ENCODE measurements at regions not wholly inside any gene's neighbourhood (a gene's known extent, or its start where the extent isn't known, plus 50 kb on each side); places are given as distances from the start of the nearest gene placed in this dataset.
"Not testable (repeated sequence)": the region's sequence is repeated elsewhere in the genome, so short reads cannot be mapped to it uniquely, and the experiment has no call there.

- DNase-seq = no peak
Measured at GRCh38 chr11:87866951-87867350, 308.3 kb downstream of the RAB38 start.

DNA sequence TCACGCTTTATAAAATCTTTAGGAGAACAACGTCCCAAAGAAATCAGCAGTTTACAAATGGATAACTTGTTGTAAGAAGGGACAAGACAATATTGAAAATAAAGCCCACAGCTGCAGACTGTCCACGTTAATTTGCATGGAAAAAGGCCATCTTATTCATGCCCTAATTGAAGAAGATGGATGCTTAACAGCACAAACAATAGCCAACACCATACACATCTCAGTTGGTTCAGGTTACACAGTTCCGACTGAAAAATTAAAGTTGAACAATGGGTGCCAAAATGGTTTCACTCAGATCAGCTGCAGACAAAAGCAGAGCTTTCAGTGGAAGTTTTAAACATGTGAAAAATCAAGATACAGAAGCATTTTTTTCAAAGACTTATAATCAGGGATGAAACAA lies 314.2 kb downstream of the RAB38 start:
- no peak for DNase-seq

DNA sequence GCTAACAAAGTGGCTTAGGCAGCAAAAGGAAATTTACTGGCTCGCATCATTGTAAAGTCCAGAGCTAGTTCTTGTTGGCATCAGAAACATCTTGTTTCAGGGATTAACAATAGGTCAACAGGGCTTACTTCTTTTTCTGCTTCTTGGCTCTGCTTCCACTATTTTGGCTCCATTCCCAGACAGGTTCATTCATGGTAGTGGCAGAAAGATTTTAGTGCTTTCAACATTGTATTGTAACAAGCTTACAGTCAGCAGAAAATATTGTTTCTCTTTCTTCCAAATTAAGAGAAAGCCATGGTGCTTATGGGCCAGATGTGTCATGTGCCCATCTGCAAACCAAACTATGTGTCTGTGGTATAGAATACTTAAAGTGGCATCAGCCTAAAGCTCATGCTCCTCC lies 315.6 kb downstream of the RAB38 start:
- DNase-seq = no peak

DNA sequence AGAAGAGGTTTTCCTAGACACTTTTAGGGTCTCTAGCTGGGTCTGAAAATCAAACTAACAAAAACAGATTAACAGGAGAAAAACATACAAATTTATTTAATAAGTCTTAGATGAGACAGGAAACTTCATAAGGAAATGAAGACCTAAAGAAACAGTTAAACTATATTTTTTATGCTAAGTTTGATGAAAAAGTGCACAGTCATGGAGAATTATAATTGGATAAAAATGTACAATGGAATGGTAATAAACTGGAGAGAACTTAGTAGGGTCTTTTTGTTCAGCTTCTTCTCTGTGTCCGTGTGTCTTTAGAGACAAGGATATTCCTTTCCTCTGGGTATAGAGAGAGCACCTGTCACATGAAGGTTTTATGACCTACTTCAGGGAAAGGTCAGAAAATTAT lies 323.4 kb downstream of the RAB38 start:
- no peak for DNase-seq

- no peak for DNase-seq
Measured at GRCh38 chr11:87851234-87851633, 324.0 kb downstream of the RAB38 start.

DNA sequence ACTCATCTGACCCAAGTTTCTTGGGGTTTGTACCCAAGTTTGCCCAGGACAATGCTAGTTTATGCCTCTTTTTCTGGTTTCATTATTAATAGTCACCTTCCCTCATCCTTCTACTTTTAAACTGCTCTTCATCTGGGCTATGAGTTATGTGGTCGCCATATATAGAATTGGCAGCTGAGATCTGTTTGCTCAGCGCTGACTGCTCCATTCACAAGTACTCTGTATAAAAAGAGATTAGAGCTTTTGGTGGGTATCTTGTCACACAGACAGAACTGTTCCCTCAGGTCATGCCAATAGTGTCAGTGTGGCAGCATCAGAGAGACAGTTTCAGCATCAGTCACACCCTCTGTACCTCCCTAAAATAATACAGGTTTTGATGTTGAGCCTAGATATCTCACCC lies 326.0 kb downstream of the RAB38 start:
- no peak for DNase-seq

DNA sequence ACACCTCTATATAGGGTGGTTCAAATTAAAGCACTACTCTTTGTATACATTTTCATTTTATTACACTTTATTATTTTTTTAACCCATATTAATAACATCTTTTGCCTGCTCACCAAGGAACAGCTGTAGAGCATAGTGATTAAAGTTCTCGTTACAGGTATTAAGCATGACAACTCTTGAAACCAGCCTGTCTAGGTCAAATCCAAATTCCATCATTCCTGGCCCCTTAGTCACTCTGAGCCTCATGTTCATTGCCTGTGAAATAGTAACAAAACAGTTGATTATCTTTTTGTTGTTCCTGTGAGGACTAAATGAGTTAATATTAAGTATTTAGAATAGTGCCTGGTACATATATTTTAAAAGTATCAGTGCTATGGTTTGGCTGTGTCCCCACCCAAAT lies 334.5 kb downstream of the RAB38 start:
- DNase-seq = no peak

DNA sequence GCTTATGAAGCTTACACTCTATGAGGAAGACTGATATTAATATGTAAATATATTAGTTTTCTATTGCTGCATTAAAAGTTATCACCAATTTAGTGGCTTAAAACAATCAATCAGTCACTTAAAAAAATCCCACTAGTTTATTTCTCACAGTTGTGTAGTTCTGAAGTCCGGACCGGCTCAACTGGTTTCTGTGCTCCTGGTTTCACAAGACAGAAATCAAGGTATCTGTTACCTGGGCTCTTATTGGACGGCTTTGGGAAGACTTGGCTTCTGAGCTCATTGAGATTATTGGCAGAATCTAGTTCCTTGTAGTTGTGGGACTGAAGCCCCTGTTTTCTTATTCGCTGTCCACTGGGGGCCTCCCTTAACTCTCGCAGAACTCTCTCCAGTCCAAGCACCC lies 343.0 kb downstream of the RAB38 start:
- no peak for DNase-seq

DNA sequence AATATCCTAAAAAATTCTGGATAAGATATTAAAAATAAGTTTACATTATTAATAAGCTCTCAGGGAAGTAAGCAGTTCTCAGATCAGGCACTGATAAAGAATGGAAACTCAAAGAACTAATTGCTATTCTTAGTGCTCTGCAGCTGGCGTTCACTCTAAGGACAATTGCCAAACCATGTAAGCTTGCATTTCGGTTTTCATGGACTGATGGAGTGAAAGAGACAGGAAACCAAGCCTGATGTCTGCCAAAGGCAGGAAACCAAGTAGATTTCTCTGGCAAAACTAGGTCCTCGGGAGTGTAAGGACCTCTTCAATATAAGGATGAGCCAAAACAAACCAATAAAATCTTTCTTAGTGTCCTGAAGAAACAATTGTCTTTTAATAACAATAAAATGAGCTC lies 355.2 kb downstream of the RAB38 start:
- no peak for DNase-seq

- no peak for DNase-seq
Measured at GRCh38 chr11:87819151-87819550, 356.1 kb downstream of the RAB38 start.

GRCh38 chr11:87812571-87813365 lies 362.5 kb downstream of the RAB38 start:
- no peak for DNase-seq

DNA sequence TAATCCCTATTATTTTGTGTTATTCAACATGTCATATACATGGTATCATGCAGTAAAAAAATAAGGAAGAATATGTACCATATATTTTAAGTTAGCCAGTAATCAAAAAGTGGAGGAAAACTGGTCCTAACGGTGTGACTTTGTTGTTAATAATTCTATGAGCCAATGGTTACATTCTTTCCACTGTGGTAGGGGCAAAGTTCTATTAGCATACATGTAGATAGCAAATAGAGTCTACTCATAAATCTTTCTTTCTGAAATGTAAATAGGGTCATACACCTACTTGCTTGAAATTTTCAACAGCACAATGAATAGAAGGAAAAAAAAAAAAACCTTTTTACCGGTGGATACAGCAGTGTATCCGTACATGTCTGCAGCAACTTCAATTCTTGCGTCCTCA lies 364.8 kb downstream of the RAB38 start:
- no peak for DNase-seq

- no peak for DNase-seq
Measured at GRCh38 chr11:87809256-87809655, 366.0 kb downstream of the RAB38 start.

DNA sequence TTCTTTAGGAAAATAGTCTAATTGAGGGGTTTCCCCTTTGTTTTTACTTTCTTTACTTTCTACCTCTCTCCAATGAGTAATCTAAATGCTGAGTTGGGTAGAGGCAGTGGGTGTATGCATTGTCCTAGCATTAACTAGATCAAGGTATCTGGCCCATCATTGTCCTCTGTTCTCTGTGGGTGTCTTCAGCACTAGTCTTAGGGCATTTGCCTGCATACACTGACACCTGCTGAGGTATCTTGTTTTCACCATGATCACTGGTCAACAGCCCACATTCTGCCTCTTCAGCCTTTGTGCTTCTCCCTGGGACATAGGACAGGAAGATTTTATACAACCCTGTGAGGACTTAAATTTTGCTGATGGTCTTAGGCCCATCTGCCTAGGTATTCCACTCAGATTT lies 371.1 kb downstream of the RAB38 start:
- no peak for DNase-seq

GRCh38 chr11:87803748-87804147 lies 371.5 kb downstream of the RAB38 start:
- DNase-seq = no peak

DNA sequence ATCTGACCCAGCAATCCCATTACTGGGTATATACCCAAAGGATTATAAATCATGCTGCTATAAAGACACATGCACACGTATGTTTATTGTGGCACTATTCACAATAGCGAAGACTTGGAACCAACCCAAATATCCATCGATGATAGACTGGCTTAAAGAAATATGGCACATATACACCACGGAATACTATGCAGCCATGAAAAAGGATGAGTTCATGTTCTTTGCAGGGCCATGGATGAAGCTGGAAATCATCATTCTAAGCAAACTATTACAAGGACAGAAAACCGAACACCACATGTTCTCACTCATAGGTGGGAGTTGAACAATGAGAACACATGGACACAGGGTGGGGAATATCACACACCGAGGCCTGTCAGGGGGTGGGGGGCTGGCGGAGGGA lies 390.4 kb downstream of the RAB38 start:
- DNase-seq = not testable (repeated sequence)

DNA sequence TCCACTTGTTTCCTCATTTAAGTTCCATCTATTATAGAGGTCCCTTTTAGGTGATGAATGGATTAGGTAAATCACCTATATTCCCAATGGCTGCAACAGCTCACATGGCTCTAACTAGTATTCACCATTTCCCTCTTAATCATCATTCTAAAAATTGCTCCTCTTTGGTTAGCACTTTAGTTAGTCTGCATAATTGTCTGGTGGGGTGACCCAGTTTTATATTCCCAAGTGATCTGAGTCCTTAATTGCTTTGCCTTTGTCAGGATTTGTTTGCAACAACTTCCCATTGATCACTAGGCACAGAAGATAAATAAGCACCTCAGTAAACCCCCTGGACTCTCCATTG lies 395.2 kb downstream of the RAB38 start:
- DNase-seq = no peak

- no peak for DNase-seq
Measured at GRCh38 chr11:87779276-87780067, 395.8 kb downstream of the RAB38 start.

- DNase-seq = no peak
Measured at GRCh38 chr11:87778357-87778756, 396.9 kb downstream of the RAB38 start.

DNA sequence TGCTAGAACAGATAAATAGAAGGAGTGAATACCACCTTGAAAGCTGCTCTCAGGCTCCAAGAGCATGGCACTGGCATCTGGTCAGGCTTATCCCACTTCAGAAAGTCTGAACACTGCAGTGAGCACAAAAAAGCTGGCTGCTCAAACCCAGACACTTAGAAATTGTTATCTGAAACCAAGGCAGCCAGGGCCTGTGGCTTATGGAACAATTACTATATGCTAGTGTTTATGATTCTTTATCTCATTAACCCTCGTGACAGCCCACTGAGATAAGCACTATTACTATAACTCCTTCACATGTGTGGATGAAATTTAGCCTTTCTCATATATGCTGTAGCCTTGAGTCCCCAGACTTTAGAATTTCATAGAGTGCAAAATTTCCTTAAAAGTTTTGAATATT lies 400.2 kb downstream of the RAB38 start:
- DNase-seq = no peak

DNA sequence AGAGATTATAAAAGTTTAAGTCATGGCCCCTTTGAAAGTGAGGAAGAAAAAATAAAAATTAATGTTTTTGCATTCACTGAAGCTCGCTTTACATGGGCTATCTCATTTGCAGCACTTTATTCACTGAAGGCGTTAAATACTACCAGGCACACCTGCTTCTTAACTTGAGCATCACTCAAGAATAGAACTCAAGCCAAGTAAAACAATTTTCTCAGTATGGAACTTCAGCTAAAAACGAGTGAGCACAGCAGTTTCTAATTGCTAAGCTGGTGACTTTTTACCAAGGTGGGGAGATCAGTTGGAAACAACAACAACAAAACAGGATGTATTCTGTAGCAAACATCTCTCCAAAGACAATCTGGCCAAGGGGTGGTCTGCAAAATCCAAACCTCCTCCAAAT lies 405.6 kb downstream of the RAB38 start:
- DNase-seq = no peak

GRCh38 chr11:87767615-87768014 lies 407.6 kb downstream of the RAB38 start:
- no peak for DNase-seq

- DNase-seq = not testable (repeated sequence)
Measured at GRCh38 chr11:87764075-87764474, 411.2 kb downstream of the RAB38 start.

DNA sequence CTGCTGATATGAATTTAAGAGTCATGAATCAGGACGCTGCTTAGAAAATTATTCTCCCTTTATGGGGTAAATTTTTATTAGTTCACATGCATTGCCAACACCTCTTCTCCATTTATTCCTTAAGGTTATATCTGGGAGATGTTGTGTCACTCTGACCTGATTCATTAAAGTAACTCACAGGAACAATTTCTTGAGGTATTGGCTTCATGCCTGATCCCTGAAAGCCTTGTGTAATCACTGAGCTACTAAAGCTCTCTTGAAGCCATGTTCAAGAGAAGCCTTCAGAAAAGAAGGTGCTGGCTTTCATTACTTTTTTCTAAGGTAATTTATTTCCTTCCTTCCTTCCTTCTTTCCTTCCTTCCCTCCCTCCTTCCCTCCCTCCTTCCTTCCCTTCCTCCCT lies 420.6 kb downstream of the RAB38 start:
- no peak for DNase-seq

DNA sequence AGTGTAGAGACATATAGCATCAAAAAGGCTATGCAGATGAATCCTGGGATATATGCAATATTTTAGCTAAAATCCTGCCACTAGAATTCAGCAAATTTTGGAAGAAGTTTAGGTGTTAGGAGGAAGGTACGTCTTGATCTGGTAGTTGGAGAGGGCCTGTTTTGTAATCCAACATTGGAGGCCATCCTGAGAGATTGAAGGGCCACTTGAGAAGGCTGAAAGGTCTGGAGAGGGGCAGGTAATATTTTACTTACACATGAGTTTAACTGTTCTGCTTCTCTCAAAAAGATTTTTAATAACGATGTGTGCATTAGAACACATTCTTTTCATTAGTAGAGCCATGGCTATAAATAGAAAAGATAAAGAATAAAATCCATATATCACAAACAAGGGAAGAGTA lies 422.1 kb downstream of the RAB38 start:
- DNase-seq = no peak
